ENCODE measurements at regions not wholly inside any gene's neighbourhood (a gene's known extent, or its start where the extent isn't known, plus 50 kb on each side); places are given as distances from the start of the nearest gene placed in this dataset.

- TF ChIP-seq CTCF (conservative IDR thresholded peaks at IDR 0.05; ENCODE audit: low read length), result no peak
- DNase-seq (ENCODE audit: low read depth), result no peak
- no peak overlapping the region for H3K4me3 ChIP-seq (ENCODE audit: low read length)
Observed at GRCh38 chr9:20170122-20170521, 381.3 kb upstream of the SLC24A2 start.

GRCh38 chr9:20152151-20152725 is 363.4 kb upstream of the SLC24A2 start:
- no peak overlapping the region for H3K4me3 ChIP-seq (ENCODE audit: low read length)
- DNase-seq (ENCODE audit: low read depth), result no peak
- no peak for TF ChIP-seq CTCF (conservative IDR thresholded peaks at IDR 0.05; ENCODE audit: low read length)

GRCh38 chr9:20148416-20148815 is 359.6 kb upstream of the SLC24A2 start:
- no peak overlapping the region for H3K4me3 ChIP-seq (ENCODE audit: low read length)
- no peak for DNase-seq (ENCODE audit: low read depth)
- no peak for TF ChIP-seq CTCF (conservative IDR thresholded peaks at IDR 0.05; ENCODE audit: low read length)

- H3K4me3 ChIP-seq (ENCODE audit: low read length), result no peak overlapping the region
- TF ChIP-seq CTCF (conservative IDR thresholded peaks at IDR 0.05; ENCODE audit: low read length), result no peak
- no peak for DNase-seq (ENCODE audit: low read depth)
Observed at GRCh38 chr9:20144197-20144596, 355.4 kb upstream of the SLC24A2 start.

- DNase-seq (ENCODE audit: low read depth), result no peak
- H3K4me3 ChIP-seq (ENCODE audit: low read length), result no peak overlapping the region
- TF ChIP-seq CTCF (conservative IDR thresholded peaks at IDR 0.05; ENCODE audit: low read length), result no peak
Observed at GRCh38 chr9:20139763-20140290, 351.0 kb upstream of the SLC24A2 start.

- TF ChIP-seq CTCF (conservative IDR thresholded peaks at IDR 0.05; ENCODE audit: low read length), result no peak
- DNase-seq (ENCODE audit: low read depth), result no peak
- H3K4me3 ChIP-seq (ENCODE audit: low read length), result no peak overlapping the region
Observed at GRCh38 chr9:20138841-20139240, 350.0 kb upstream of the SLC24A2 start.

GRCh38 chr9:20138116-20138515 is 349.3 kb upstream of the SLC24A2 start:
- TF ChIP-seq CTCF (conservative IDR thresholded peaks at IDR 0.05; ENCODE audit: low read length), result no peak
- no peak overlapping the region for H3K4me3 ChIP-seq (ENCODE audit: low read length)
- DNase-seq (ENCODE audit: low read depth), result no peak
